ENCODE measurements at regions not wholly inside any gene's neighbourhood (a gene's known extent, or its start where the extent isn't known, plus 50 kb on each side); places are given as distances from the start of the nearest gene placed in this dataset.

DNA sequence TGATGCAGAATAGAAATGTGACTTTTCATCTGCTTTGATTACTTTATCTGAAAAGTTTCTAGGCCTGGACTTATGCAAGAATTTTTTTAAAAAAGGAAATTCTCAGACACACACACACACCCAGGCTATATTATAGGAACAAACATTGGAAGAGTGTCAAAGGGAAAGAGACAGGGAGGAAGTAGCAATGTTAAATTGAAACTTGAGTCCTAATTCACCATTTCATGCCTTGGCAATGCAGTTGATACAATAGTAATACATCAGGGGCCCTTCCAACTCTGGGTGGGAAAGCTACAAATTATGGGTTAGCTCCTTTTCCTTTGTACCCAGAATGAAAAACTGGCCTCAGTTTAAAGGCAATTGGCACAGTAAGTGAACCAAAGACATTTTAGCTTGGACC, 258.0 kb upstream of the LYZL1 start:
- no peak overlapping the region for H3K27ac ChIP-seq
- H3K36me3 ChIP-seq, result no peaks in the 10 kb centered on the region
- H3K9me3 ChIP-seq, result no peaks in the 10 kb centered on the region
- no peaks in the 10 kb centered on the region for H3K4me1 ChIP-seq
- no peak for TF ChIP-seq EP300 (IDR thresholded peaks at IDR 0.05)
- TF ChIP-seq CTCF (IDR thresholded peaks at IDR 0.05), result no peak
- no peak for TF ChIP-seq POLR2A (IDR thresholded peaks at IDR 0.05)
- TF ChIP-seq POLR2AphosphoS5 (IDR thresholded peaks at IDR 0.05), result no peak
- no peak for DNase-seq
- no peaks in the 10 kb centered on the region for H3K27me3 ChIP-seq
- H3K4me3 ChIP-seq, result no peak overlapping the region
- no peak for ATAC-seq (ENCODE audit: low FRiP score in 2 of 2)

- no peak for DNase-seq
- H3K27ac ChIP-seq, result no peak overlapping the region
- WGBS, 2 donors, result 92 to 98% methylated on average over 3 of the region's 3 CpGs
- TF ChIP-seq POLR2A (IDR thresholded peaks at IDR 0.05) (no peak), POLR2AphosphoS5 (IDR thresholded peaks at IDR 0.05) (no peak)
- H3K4me1 ChIP-seq, result no peaks in the 10 kb centered on the region
- no peaks in the 10 kb centered on the region for H3K9me3 ChIP-seq
- H3K36me3 ChIP-seq, result no peaks in the 10 kb centered on the region
- H3K27me3 ChIP-seq, result no peaks in the 10 kb centered on the region
- H3K4me3 ChIP-seq, result no peak overlapping the region
- ATAC-seq (ENCODE audit: low FRiP score in 2 of 2), result no peak
Observed at GRCh38 chr10:29032169-29032568, 256.7 kb upstream of the LYZL1 start.

GRCh38 chr10:29033311-29033940, 255.4 kb upstream of the LYZL1 start:
- WGBS, 2 donors, result 81 to 82% methylated on average over 5 to 6 of the region's 6 CpGs
- DNase-seq (no peak), ATAC-seq (ENCODE audit: low FRiP score in 2 of 2) (no peak)
- H3K9me3 ChIP-seq, result no peaks in the 10 kb centered on the region
- TF ChIP-seq EP300 (IDR thresholded peaks at IDR 0.05), result no peak
- no peak for TF ChIP-seq POLR2A (IDR thresholded peaks at IDR 0.05)
- no peak for TF ChIP-seq CTCF (IDR thresholded peaks at IDR 0.05)
- TF ChIP-seq POLR2AphosphoS5 (IDR thresholded peaks at IDR 0.05), result no peak
- no peaks in the 10 kb centered on the region for H3K27me3 ChIP-seq
- H3K27ac ChIP-seq, result no peak overlapping the region
- H3K36me3 ChIP-seq, result no peaks in the 10 kb centered on the region
- no peak overlapping the region for H3K4me3 ChIP-seq
- H3K4me1 ChIP-seq, result no peaks in the 10 kb centered on the region

- TF ChIP-seq EP300 (IDR thresholded peaks at IDR 0.05), result no peak
- no peak for TF ChIP-seq POLR2A (IDR thresholded peaks at IDR 0.05)
- TF ChIP-seq POLR2AphosphoS5 (IDR thresholded peaks at IDR 0.05), result no peak
- no peak for TF ChIP-seq CTCF (IDR thresholded peaks at IDR 0.05)
- WGBS, 2 donors, result 48 to 54% methylated on average over 5 of the region's 5 CpGs
- no peak overlapping the region for H3K27ac ChIP-seq
Observed at GRCh38 chr10:29034592-29034991, 254.3 kb upstream of the LYZL1 start.

DNA sequence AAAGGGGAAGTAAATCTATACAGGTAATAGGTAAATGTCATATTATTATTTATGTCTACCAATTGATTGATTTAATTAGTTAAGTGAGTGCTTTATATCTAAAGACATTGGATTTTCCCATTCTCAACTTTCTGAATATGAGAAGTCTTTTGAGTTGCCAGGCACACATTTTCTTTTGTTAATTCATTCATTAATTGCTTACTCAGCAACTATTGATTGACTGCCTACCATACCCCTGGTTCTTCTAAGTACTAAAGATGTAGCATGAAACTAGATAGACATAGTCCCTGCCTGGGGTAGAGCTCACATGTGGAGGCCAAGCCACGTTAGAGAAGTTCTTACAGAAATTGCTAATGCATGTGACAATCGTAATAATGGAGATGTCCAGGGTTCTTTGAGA, 253.1 kb upstream of the LYZL1 start:
- Histone ChIP-seq H3K36me3 (no peaks in the 10 kb centered on the region), H3K27me3 (no peaks in the 10 kb centered on the region), H3K27ac (no peak overlapping the region), H3K4me1 (no peaks in the 10 kb centered on the region), H3K4me3 (no peak overlapping the region), H3K9me3 (no peaks in the 10 kb centered on the region)
- TF ChIP-seq POLR2AphosphoS5 (IDR thresholded peaks at IDR 0.05), result no peak
- TF ChIP-seq CTCF (IDR thresholded peaks at IDR 0.05), result no peak
- TF ChIP-seq POLR2A (IDR thresholded peaks at IDR 0.05), result no peak
- no peak for TF ChIP-seq EP300 (IDR thresholded peaks at IDR 0.05)
- ATAC-seq (ENCODE audit: low FRiP score in 2 of 2) (no peak), DNase-seq (no peak)
- 87 to 90% methylated on average over 2 of the region's 2 CpGs for WGBS, 2 donors

More at GRCh38 chr10:29034592-29034991, 254.3 kb upstream of the LYZL1 start:
- no peak for ATAC-seq (ENCODE audit: low FRiP score in 2 of 2)
- Histone ChIP-seq H3K9me3 (no peaks in the 10 kb centered on the region), H3K36me3 (no peaks in the 10 kb centered on the region), H3K4me1 (no peaks in the 10 kb centered on the region), H3K27me3 (no peaks in the 10 kb centered on the region), H3K4me3 (no peak overlapping the region)
- DNase-seq, result no peak
